Bronchial epithelial cell (primary cell): ENCODE measurements at regions not wholly inside any gene's neighbourhood (a gene's known extent, or its start where the extent isn't known, plus 50 kb on each side); places are given as distances from the start of the nearest gene placed in this dataset.
A peak's percentile ranks its signal among the peaks of the same experiment; 100 is the strongest.
"Not testable (repeated sequence)": the region's sequence is repeated elsewhere in the genome, so short reads cannot be mapped to it uniquely, and the experiment has no call there.

ENCODE experiments used
- DNase-seq: peaks from one replicate; pipeline ENCODE4 v3.0.0-alpha.2; 2010; ENCODE audit warnings: low read depth
- FAIRE-seq: peaks from 2 replicates; lab custom pipeline; 2011; peaks lifted over from hg19 to GRCh38; lab: Jason Lieb, UNC
- H3K27me3 ChIP-seq: 2 replicates; pipeline ENCODE4 v1.5.1; 2011; ENCODE audit warnings: low read length; ENCODE audit not compliant: control insufficient read depth, insufficient read depth
- H3K36me3 ChIP-seq: 2 replicates; pipeline ENCODE4 v1.5.1; 2011; ENCODE audit warnings: low read length; ENCODE audit not compliant: control insufficient read depth, insufficient read depth
- H3K4me3 ChIP-seq: 2 replicates; pipeline ENCODE4 v1.5.1; 2011; ENCODE audit warnings: mild to moderate bottlenecking, low read depth, low read length, control low read depth
- TF ChIP-seq, protein P1 (sequence below): IDR thresholded peaks from 2 replicates; pipeline ENCODE4 v1.5.1; 2011; ENCODE audit warnings: mild to moderate bottlenecking, moderate library complexity, low read length, control low read depth, inconsistent platforms; ENCODE audit not compliant: insufficient read depth, severe bottlenecking

DNA sequence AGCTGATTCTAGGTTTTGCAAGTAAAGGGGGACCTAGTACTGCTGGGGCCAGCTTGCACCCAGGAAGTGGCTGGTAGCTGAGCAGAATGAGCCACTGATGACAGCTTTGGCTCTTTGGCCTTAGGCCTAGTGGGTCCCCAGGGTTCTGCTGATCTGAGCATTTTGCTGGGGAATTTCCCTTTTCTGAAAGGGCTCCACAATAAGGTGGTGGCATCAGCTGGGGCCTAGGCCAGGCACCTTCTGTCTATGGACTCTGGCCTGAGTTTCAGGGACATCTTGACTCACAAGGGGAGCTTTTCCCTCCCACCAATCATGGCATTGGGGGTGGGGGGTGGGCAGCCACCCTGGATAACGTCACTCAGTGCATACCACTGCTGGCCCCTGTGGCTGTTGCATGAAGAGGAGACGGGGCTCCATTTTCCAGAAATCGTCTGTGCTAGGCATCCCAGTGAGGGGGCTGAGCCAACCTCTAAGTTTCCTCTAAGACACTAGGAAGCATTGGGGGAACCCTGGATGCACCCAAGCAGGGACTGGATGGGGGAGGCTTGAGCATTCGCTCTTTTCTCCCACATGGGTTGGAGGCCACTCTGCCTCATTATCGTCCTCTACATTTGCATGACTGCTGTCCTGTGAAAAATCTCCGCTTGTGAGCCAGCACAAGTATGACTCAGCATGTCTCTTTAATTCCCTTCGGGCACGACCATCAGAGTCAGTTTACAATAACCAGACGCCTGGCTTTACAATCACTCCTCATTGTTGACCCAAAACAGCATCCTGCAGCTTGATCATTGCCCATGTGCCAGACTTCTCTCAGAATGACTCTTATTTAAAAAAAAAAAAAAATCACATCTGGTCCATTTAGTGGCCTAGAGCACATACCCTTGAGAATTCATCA, 145.0 kb upstream of the THY1 start:
- DNase-seq: peak; percentile 58
- no peak for FAIRE-seq
- Histone ChIP-seq H3K36me3 (no peaks in the 10 kb centered on the region), H3K4me3 (no peak overlapping the region), H3K27me3 (no peaks in the 10 kb centered on the region)
- TF ChIP-seq, protein P1, sequence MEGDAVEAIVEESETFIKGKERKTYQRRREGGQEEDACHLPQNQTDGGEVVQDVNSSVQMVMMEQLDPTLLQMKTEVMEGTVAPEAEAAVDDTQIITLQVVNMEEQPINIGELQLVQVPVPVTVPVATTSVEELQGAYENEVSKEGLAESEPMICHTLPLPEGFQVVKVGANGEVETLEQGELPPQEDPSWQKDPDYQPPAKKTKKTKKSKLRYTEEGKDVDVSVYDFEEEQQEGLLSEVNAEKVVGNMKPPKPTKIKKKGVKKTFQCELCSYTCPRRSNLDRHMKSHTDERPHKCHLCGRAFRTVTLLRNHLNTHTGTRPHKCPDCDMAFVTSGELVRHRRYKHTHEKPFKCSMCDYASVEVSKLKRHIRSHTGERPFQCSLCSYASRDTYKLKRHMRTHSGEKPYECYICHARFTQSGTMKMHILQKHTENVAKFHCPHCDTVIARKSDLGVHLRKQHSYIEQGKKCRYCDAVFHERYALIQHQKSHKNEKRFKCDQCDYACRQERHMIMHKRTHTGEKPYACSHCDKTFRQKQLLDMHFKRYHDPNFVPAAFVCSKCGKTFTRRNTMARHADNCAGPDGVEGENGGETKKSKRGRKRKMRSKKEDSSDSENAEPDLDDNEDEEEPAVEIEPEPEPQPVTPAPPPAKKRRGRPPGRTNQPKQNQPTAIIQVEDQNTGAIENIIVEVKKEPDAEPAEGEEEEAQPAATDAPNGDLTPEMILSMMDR: no peak

DNA sequence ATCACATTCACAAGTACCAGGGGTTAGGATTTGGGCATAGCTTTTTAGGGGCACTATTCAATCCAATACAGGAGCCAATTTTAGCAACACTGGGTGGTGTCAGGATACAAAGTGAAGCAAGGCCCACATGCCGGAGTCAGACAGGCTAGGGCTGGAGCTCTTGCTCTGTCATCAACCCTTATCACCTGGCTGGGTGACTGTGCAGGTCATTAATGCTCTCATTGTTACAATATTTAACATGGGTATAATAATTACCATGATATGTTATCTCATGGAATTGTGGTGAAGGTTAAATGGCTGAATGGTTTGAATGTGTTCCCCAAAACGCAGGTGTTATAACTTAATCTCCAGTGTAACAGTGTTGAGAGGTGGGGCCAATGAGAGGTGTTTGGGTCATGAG, 143.3 kb upstream of the THY1 start:
- H3K36me3 ChIP-seq: no peaks in the 10 kb centered on the region
- FAIRE-seq (no peak), DNase-seq (no peak)
- no peaks in the 10 kb centered on the region for H3K27me3 ChIP-seq
- no peak overlapping the region for H3K4me3 ChIP-seq
- TF ChIP-seq, protein P1: no peak

DNA sequence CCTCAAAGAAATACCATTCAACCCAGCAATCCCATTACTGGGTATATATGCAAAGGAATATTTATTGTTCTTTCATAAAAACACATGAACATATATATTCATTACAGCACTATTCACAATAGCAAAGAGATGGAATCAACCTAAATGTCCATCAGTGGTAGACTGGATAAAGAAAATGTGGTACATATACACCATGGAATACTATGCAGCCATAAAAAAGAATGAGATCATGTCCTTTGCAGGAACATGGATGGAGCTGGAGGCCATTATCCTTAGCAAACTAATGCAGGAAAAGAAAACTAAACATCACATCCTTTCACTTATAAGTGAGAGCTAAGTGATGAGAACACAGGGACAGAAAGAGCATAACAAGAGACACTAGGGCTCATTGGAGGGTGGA, 142.7 kb upstream of the THY1 start:
- H3K27me3 ChIP-seq, H3K36me3 ChIP-seq, DNase-seq, FAIRE-seq, H3K4me3 ChIP-seq: not testable (repeated sequence)

DNA sequence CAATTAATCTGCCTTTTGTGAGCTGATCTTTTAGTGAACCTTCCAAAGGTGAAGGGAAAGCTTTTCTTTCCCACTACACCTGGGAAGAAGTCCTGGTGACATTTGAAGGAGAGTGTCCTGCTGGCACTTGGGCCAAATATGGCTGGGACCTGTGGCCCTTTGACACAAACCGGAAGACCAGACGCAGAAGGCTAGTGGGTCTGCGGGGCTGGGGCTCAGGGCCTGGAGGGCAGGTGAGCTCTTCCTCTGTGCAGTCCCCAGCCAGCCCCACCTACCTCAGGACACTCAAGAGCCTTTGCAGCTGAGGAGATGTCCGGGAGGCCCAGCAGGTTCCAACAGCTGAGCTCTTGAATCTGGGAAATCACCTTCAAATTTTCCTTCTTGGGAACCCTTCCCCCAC, 138.0 kb upstream of the THY1 start:
- Histone ChIP-seq H3K36me3 (no peaks in the 10 kb centered on the region), H3K27me3 (peaks cover 6% of the 10 kb centered on the region), H3K4me3 (no peak overlapping the region)
- TF ChIP-seq, protein P1: no peak
- FAIRE-seq: no peak
- no peak for DNase-seq

DNA sequence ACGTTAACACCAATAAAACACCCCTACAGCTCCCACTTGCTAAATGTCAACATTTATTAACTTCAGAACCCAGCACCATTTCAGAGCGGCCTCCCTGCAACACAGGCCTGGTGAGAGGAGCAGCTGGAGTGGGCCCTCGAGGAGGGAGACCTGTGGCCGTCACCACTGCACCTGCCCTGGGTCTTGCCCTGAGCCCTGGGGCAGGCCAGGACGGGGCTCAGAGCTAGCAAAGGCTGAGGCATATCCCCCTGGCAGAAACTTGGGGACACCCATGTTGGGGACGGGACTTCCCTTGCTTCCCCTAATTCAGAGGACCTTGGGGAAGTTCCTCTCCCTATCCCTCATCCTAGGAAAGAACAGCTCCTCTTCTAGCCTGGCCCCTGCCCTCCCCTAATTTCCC, 137.3 kb upstream of the THY1 start:
- FAIRE-seq (no peak), DNase-seq (no peak)
- no peak overlapping the region for H3K4me3 ChIP-seq
- peaks cover 6% of the 10 kb centered on the region for H3K27me3 ChIP-seq
- no peaks in the 10 kb centered on the region for H3K36me3 ChIP-seq
- TF ChIP-seq, protein P1: no peak

DNA sequence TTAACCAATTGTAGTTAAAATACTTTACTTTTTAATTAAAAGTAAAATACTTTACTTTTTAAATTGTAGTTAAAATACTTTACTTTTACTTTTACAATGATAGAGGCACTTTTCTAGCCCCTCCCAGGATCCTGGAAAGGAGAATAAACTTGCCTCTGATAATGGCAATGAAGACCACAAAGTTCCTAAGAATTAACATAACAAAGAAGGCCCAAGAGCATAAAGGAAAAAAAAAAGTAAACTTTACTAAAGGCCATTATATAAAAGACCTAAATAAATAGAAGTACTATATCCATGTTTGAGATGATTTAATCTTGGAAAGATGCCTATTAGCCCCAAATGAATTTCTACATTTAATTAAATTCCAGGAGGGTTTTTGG, 129.1 kb upstream of the THY1 start:
- H3K4me3 ChIP-seq: no peak overlapping the region
- no peaks in the 10 kb centered on the region for H3K36me3 ChIP-seq
- no peak for DNase-seq
- FAIRE-seq: no peak
- H3K27me3 ChIP-seq: no peaks in the 10 kb centered on the region
- TF ChIP-seq, protein P1: no peak
